K562 (cell line): ENCODE measurements at regions not wholly inside any gene's neighbourhood (a gene's known extent, or its start where the extent isn't known, plus 50 kb on each side); places are given as distances from the start of the nearest gene placed in this dataset.

Source experiments
- ATAC-seq: fragments of 200-7000 bp; cut with Tn5 transposase; 3 replicates; pipeline ENCODE4 v1.9.1; 2020; ENCODE audit warnings: moderate library complexity
- BruUV-seq: library from RNA; stranded (reverse); fragments of 400-500 nt; replicated peaks from 2 replicates; lab custom pipeline; 2021; lab: Mats Ljungman, UMichigan
- CTCF ChIA-PET: fragments of 300-600 bp; formaldehyde crosslinking; extraction: SDS; loops from one replicate; lab custom pipeline; 2021; ENCODE audit warnings: low intra/inter-chr PET ratio; lab: Yijun Ruan, JAX
- POLR2A ChIA-PET: fragments of 300-600, 350-650 bp; sonication (Branson Sonifier 250); formaldehyde crosslinking; extraction: SDS; loops from one replicate; lab custom pipeline; 2021; ENCODE audit warnings: antibody characterized with exemption, inconsistent platforms; lab: Yijun Ruan, JAX
- DNase-seq, 4 experiments: peaks; one replicate each; pipeline versions ENCODE4 v3.0.0 to v3.0.0-alpha.2; 2011 to 2018; ENCODE audit warnings: low spot score in 3 of 4, mixed read lengths in 3 of 4; ENCODE audit errors: extremely low read depth in 1 of 4
- FAIRE-seq: peaks from 2 replicates; lab custom pipeline; 2011; peaks lifted over from hg19 to GRCh38; lab: Jason Lieb, UNC
- H2AFZ ChIP-seq: 2 replicates; pipeline ENCODE4 v1.6.0; 2011; ENCODE audit warnings: low read depth, low read length, control low read depth, inconsistent platforms
- H3K27ac ChIP-seq: fragments of 200-600 bp; 3 replicates; pipeline ENCODE4 v1.8.0; 2011; ENCODE audit warnings: low read depth, mild to moderate bottlenecking, control low read depth, inconsistent platforms, low read length, moderate library complexity, mixed read lengths; ENCODE audit errors: extremely low read depth
- H3K27me3 ChIP-seq, 2 experiments: fragments of 300-600 bp in 1 of 2; 2 replicates in 1 of 2; 3 replicates in 1 of 2; pipeline versions ENCODE4 v1.6.0 to v1.8.0; 2011; ENCODE audit warnings: inconsistent platforms in 2 of 2, low read length in 2 of 2, mild to moderate bottlenecking in 1 of 2, mixed read lengths in 1 of 2, moderate library complexity in 1 of 2; ENCODE audit not compliant: control insufficient read depth in 2 of 2, insufficient read depth in 2 of 2
- H3K36me3 ChIP-seq: fragments of 300-600 bp; 3 replicates; pipeline ENCODE4 v1.8.0; 2011; ENCODE audit warnings: mild to moderate bottlenecking, low read length, inconsistent platforms; ENCODE audit not compliant: control insufficient read depth, insufficient read depth
- H3K4me1 ChIP-seq, 2 experiments: fragments of 200-600 bp in 1 of 2; replicated peaks in 1 of 2; 2 replicates in 1 of 2; 3 replicates in 1 of 2; pipeline versions ENCODE4 v1.5.1 to v1.8.0; 2011; ENCODE audit warnings: inconsistent platforms in 2 of 2, low read length in 2 of 2, mild to moderate bottlenecking in 1 of 2, mixed read lengths in 1 of 2, moderate library complexity in 1 of 2; ENCODE audit not compliant: control insufficient read depth in 2 of 2, insufficient read depth in 2 of 2
- H3K4me2 ChIP-seq: 2 replicates; pipeline ENCODE4 v1.6.1; 2011; ENCODE audit warnings: low read length, control low read depth, inconsistent platforms, mixed read lengths; ENCODE audit not compliant: insufficient read depth
- H3K4me3 ChIP-seq: fragments of 200-600 bp; sonication (generic), shearing (Covaris generic); 2 replicates; pipeline ENCODE4 v1.5.1; 2016; ENCODE audit warnings: control low read depth, inconsistent platforms
- H3K79me2 ChIP-seq: fragments of 200-600 bp; 3 replicates; pipeline ENCODE4 v1.8.0; 2011; ENCODE audit warnings: low read length, inconsistent platforms; ENCODE audit not compliant: control insufficient read depth, insufficient read depth
- H3K9ac ChIP-seq, 2 experiments: 2 replicates each; pipeline versions ENCODE4 v1.6.0 to v1.6.1; 2011; ENCODE audit warnings: low read depth in 2 of 2, low read length in 2 of 2, control low read depth in 1 of 2, inconsistent platforms in 1 of 2, mild to moderate bottlenecking in 1 of 2, mixed read lengths in 1 of 2; ENCODE audit not compliant: insufficient read depth in 1 of 2
- H3K9me1 ChIP-seq: one replicate; pipeline ENCODE4 v1.6.0; 2011; ENCODE audit warnings: inconsistent platforms, mild to moderate bottlenecking, low read length, moderate library complexity; ENCODE audit not compliant: control insufficient read depth, insufficient read depth
- H3K9me3 ChIP-seq: replicated peaks from 2 replicates; pipeline ENCODE4 v1.5.1; 2011; ENCODE audit warnings: low read depth, low read length, inconsistent platforms; ENCODE audit not compliant: control insufficient read depth, insufficient read depth
- H4K20me1 ChIP-seq: replicated peaks from 2 replicates; pipeline ENCODE4 v1.6.1; 2011; ENCODE audit warnings: low read length, inconsistent platforms, mixed read lengths; ENCODE audit not compliant: control insufficient read depth, insufficient read depth
- MAX ChIP-seq: sonication (generic); formaldehyde crosslinking; IDR thresholded peaks from 2 replicates; pipeline ENCODE4 v1.9.0; 2022; ENCODE audit warnings: mild to moderate bottlenecking, missing genetic modification reagents
- MBD2 ChIP-seq: sonication (generic); IDR thresholded peaks from 2 replicates; pipeline ENCODE4 v1.6.1; 2016; ENCODE audit warnings: low read depth, borderline replicate concordance
- RBM22 ChIP-seq: fragments of 200-400 bp; formaldehyde crosslinking; IDR thresholded peaks from 2 replicates; pipeline ENCODE4 v1.6.1; 2018; ENCODE audit warnings: low read length, low read depth; ENCODE audit not compliant: poor library complexity, severe bottlenecking
- TBL1XR1 ChIP-seq, 2 experiments: IDR thresholded peaks; 2 replicates each; pipeline ENCODE4 v1.6.1; 2012; ENCODE audit warnings: improper control_type of control experiment in 2 of 2, low read length in 2 of 2, mild to moderate bottlenecking in 1 of 2
- ZNF184 ChIP-seq: sonication (generic); formaldehyde crosslinking; IDR thresholded peaks from 2 replicates; pipeline ENCODE4 v1.5.0; 2020; ENCODE audit warnings: missing genetic modification reagents
- ZNF347 ChIP-seq: fragments of 450-650 bp; formaldehyde crosslinking; IDR thresholded peaks from 2 replicates; pipeline ENCODE4 v1.4.0; 2020; ENCODE audit warnings: low read depth, mild to moderate bottlenecking, moderate library complexity
- WGBS: fragments of 100-300 bp; shearing (Covaris generic); methylation state at CpG from one replicate; pipeline ENCODE4 v1.1.6; 2016; ENCODE audit warnings: low coverage, mixed read lengths; ENCODE audit not compliant: insufficient coverage; ENCODE audit errors: missing lambda C conversion rate; 5-methylcytosine and 5-hydroxymethylcytosine counted together
- in situ Hi-C: fragments of 300-500 bp; cut with MboI; formaldehyde crosslinking; loops from 4 replicates; pipeline ENCODE4 v1.15.0; 2018; ENCODE audit warnings: inconsistent platforms, mixed read lengths
- intact Hi-C: fragments of 100-400 bp; cut with micrococcal nuclease; formaldehyde crosslinking; loops from 2 replicates; pipeline ENCODE4 v1.14.2; 2022

DNA sequence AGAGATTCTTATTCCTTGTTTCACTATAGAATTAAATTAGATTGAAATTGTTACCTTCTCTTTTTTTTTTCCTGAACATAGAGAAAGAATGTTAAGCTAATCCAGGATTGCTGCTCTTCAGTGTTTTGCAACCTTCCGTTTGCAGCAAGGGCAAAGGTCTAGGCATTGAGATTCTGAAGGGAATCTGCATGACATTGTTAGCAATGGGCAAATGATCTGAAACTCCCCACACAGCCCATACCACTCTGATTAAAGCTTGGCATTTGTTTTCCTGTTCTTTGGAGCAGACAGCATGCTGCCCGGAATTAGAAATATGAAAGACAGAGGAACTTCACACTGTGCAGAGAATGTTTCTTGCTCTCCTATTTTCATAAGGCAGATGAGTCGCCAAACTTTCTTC is 551.8 kb downstream of the SOCS6 start:
- intact Hi-C loops = no loop called here
- 3% methylated on average over 3 of the region's 3 CpGs for WGBS
- no peak overlapping the region for H3K9ac ChIP-seq
- H3K79me2 ChIP-seq = no peaks in the 10 kb centered on the region
- no peak for TF ChIP-seq ZNF347
- no peak for TF ChIP-seq ZNF184 (CRISPR knock-in tag)
- TF ChIP-seq TBL1XR1 (IDR thresholded peaks at IDR 0.05; ENCODE audit: low read length in 2 of 2) = no peak
- no peak overlapping the region for H3K27ac ChIP-seq
- H2AFZ ChIP-seq = no peak overlapping the region
- no TSS peak for BruUV-seq
- CTCF ChIA-PET = no interaction called here
- ATAC-seq (no peak), DNase-seq (no peak), FAIRE-seq (no peak)
- no peak overlapping the region for H3K4me2 ChIP-seq
- POLR2A ChIA-PET = no interaction called here
- no peaks in the 10 kb centered on the region for H3K36me3 ChIP-seq
- H3K9me1 ChIP-seq = no peaks in the 10 kb centered on the region
- H3K9me3 ChIP-seq = no peaks in the 10 kb centered on the region
- no peaks in the 10 kb centered on the region for H3K4me1 ChIP-seq
- no peaks in the 10 kb centered on the region for H4K20me1 ChIP-seq
- H3K4me3 ChIP-seq = no peak overlapping the region
- in situ Hi-C loops = no loop called here
- H3K27me3 ChIP-seq = no peaks in the 10 kb centered on the region

DNA sequence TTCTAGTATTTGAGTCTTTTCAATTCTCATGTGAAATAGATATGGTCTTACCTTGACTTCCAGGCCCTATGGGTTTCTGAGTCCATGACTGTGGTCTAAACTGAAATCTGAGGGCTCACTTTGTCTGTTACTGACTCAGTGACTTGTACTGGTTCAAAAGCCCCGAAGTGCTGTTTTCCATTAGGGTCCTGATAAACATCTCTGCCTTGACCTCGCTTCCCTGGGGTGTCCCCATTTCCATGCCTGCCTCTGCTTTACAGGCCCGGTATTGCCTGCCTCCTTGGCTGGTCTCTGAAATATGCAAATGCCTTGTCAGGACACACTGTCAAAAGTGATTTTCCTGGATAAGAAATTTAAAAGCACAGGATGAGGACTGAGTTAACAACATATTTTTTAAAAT is 538.8 kb downstream of the SOCS6 start:
- no peak overlapping the region for H3K4me2 ChIP-seq
- no peaks in the 10 kb centered on the region for H4K20me1 ChIP-seq
- intact Hi-C loops = no loop called here
- in situ Hi-C loops = no loop called here
- no peak for FAIRE-seq
- no peak for DNase-seq
- H3K36me3 ChIP-seq = no peaks in the 10 kb centered on the region
- H3K4me1 ChIP-seq = no peaks in the 10 kb centered on the region
- POLR2A ChIA-PET = no interaction called here
- TF ChIP-seq RBM22 (no peak), MBD2 (no peak), MAX (CRISPR knock-in tag) (no peak)
- TF ChIP-seq, all 486 proteins: peak for 0
- H3K4me3 ChIP-seq = no peak overlapping the region
- CTCF ChIA-PET = no interaction called here
- no peaks in the 10 kb centered on the region for H3K27me3 ChIP-seq
- no TSS peak for BruUV-seq
- H3K9me3 ChIP-seq = no peaks in the 10 kb centered on the region
- H3K9me1 ChIP-seq = no peaks in the 10 kb centered on the region
- H3K27ac ChIP-seq = no peak overlapping the region
- no peak overlapping the region for H2AFZ ChIP-seq
- H3K9ac ChIP-seq = no peak overlapping the region
- no peaks in the 10 kb centered on the region for H3K79me2 ChIP-seq
- no peak for ATAC-seq
- WGBS = 0% methylated on average over 3 of the region's 3 CpGs
